Inferior parietal cortex (tissue), 1 donor: ENCODE measurements at regions not wholly inside any gene's neighbourhood (a gene's known extent, or its start where the extent isn't known, plus 50 kb on each side); places are given as distances from the start of the nearest gene placed in this dataset.

Experiments used
- DNase-seq: peaks from one replicate; pipeline ENCODE4 v3.0.0-alpha.2; 2016; ENCODE audit errors: extremely low spot score

DNA sequence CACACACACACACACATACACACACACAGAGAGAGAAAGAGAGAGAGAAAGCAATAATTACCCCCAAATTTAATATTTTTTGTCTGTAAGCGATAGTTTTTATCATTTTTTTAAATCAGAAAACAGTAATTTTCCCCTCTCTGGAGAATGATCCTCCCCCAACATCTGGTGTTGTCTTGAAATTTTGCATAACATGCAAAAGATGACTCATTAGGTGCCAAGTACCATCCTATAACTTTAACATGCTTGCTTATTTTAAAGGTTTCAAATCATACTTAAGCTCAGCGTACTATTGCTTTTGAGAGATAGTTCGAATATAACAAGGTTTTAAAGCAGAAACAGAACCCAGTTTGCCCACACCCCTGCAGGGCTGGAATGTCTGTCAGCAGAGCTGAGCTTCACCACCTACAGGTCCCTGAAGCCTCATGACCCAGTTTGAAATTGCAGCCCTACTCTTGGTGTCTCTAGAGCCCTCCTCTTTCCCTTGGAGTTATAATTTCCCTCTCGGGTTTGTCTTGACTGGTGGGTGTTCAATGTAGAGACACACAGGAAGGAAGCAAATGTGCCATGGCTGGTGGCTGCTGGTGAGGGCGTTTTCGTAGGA lies 175.0 kb upstream of the HS3ST1 start:
- no peak for DNase-seq

DNA sequence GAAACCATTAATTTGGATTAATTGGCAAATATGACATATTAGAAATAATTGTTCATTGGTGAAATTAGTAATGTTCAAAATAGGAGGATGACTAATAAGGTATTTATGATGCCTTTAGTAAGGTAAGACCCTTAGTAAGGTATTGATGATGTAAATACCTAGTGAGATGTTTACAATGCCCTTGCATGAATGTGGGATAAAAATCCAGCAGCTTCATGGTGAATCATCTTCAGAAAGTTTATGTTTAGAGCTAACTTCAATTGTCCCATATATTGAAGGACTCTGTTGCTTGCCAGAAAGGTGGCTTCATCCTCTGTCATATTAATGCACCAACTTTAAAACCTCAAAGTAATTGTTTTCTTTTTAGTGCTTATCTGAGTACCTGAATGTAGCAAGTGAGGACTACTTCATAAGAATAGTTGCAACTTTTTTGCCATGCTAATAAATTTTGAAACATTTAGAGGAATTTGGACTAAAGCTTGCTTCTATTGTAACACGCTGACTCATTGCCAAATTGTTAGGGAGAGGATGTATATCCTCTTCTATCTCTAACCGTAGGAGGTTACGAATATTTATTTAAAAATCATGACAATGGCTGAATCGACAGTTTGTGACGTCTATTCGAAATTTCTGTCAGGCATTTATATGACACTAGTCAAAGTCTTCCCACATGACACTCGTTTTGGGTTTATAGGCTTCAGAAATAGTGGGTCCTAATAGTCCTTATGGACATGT lies 174.1 kb upstream of the HS3ST1 start:
- DNase-seq: no peak

DNA sequence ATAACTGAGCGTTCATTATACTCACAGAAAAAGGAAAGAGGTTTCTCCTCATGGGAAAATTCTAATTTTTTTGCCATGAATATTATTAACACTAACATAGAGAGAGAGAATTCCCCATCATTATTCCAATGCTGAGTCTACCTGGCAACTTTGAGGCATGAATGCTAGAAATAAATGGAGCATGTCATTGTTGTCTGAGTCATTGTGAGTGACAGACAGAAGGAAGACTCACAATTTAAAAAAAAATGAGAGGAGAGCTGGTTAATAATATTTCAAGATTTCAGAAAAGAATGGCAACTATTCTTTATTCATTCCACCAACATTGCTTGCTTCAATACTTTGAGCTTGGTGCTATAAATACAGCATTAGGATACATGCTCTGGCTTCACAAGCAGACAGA lies 170.4 kb upstream of the HS3ST1 start:
- DNase-seq: no peak

DNA sequence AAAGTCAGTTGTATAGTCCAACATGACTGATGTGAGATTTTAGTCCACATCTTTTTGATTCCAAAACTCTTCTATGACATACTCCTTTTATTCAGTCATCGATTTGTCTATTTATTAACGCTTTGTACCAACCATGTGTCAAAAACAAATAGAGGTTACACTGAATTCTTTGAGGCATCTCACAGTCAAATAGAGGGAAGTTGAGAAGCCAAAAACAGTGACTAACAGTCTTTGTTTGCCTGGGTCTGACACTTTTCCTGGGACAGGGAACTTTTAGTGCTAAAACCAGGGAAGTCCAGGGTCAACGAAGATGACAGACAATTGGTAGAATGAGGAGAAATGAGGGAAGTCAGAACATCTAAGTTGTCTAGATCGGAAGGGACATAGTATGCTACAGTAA lies 169.9 kb upstream of the HS3ST1 start:
- DNase-seq: no peak

DNA sequence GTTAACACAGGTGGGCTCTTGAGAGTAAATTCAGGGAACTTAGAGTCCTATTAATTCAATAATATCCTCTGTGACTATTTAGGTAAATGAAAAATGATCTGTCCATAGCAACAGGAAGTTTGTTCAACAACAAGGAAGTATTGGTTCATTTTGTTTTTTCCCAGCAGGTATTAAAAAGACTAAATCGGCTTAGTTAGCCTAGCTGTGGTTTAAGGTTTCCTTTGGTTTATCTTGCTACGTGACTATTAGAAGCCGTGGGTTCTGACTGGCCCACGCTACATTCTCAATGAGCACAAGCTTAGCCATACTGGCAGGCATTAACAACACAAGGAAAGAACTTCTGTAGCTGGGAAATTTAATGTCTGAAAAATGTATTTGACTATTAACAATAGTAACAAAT lies 168.8 kb upstream of the HS3ST1 start:
- no peak for DNase-seq

DNA sequence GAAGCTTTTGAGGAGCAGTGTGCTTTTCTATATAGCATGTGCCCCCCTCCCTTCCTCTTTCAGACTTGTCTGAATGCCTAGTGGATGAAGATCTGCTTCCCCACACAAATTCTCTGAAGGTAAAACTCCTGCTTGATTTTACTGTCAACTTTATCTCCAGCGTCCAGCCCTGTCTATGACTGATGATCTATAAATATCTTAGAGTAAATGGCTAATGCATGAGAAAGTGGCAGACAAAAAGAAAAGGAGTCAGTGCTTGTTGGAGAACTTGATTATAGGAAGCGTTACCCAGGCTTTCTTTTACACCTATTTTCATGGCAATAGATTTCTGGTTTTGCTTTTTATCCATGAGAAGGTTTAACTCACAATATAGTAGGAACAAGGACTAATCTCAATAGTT lies 168.3 kb upstream of the HS3ST1 start:
- DNase-seq: no peak

DNA sequence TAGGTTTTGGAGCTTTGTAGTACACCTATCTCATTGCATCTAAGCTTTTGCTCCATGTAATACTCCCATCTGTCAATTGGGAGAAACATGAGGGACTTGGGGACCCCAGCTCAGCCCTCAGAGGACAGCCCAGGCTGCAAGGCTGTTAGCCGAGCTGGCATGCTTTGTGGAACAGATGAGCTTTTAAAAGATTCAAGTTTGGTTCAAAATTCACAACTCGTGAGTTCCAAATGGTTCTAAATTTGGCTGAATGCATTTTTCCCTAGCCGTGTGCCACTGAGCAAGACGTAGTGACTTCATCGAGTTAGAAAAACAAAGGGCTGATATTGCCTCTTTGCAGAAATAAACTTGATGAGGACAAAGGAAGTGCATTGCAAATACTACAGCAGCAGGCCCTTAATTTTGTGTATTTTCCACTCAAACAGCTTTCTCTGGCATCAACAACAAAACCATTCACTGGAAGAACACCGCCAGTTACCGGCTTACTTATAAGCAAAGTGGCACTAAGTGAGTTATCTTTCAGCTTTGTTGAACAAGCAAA lies 165.0 kb upstream of the HS3ST1 start:
- peak; percentile 45 for DNase-seq

DNA sequence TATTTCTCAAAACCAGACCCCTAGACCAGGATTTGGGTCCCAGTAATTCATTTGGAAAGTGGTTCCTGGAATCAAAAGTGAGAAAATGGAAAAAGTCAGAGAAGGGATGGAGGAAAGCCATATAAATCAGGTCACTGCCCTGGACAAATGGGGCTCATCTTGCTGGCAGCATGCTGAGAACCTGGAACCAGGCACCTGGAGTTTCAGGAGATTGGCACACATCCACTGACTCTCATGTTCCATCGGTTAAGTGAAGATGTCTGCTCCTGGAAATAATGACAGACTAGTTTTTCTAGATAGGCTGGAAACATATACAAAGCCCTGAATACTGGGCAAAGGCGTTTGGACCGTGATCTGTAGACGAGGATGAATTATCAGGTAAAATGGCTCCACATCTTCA lies 163.6 kb upstream of the HS3ST1 start:
- DNase-seq: no peak

DNA sequence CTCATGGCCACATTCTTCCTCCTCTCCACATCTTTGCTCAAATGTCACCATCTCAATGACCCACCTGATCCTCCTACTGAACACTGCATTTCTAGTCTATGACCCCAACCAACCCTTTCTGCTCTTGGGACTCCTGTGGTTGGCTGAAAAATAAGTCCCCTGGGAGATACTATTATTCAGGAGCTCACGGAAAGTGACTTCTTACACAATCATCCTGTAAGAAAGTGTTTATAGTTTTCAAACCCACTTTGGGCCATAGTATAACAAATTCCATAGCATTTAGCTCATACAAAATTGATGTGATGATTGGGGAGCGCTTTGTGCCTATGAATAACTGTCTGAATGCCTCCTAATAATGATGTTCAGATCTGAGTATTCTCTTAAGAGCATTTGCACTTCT lies 161.4 kb upstream of the HS3ST1 start:
- no peak for DNase-seq

DNA sequence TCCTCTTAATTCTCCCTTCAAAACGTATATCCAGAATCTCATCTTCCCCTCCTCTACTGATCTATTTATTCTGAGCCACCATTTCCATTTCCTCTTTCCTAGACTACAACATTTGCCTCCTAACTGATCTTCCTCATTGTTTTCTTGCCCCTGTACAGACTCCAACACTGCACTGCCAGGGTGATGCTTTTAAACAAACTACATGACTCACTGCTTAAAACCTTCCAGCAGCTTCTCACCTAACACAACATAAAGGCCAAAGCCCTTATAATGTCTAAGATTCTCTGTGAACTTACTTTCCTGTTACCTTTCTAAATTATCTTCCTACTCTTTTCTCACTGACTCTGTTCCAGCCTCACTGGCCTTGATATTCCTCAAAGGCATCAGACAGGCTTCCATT lies 161.0 kb upstream of the HS3ST1 start:
- DNase-seq: no peak

DNA sequence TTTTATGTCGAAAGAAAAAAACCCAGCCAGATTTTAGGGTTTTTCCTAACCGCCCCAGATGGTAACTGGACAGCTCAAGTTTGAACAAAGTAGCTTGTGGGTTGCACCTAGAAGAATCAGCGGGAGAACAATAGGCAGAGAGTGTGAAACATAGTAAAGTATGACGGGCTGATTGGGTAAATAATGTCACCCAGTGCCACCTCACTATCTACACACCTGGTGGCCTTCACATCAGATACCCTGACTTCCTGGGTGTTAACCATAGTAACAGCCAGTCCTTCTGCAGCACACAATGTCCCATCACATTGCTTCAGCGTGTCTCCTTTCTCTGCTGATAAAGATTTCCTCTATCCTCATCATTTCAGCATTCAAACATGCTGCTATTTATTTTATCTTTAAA lies 159.1 kb upstream of the HS3ST1 start:
- DNase-seq: no peak

DNA sequence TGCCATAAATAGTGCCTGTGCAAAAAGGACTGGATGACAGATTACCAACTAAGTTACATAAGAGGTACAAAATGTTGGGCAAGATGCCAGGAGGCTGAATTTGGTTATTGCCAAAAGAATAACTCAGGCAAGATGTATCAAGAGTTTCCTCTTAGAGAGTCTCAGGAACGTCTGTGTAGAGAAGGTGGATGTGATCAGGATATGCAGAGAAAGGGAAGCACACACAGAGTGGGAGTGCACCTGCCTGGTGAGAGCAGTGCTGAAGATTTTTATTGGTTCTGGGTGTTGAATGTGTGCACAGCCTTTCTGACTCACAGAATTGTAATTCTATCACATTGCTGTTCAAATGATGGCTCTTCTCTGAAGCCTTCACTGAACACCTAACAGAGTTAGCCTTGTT lies 156.8 kb upstream of the HS3ST1 start:
- DNase-seq: peak; percentile 66

DNA sequence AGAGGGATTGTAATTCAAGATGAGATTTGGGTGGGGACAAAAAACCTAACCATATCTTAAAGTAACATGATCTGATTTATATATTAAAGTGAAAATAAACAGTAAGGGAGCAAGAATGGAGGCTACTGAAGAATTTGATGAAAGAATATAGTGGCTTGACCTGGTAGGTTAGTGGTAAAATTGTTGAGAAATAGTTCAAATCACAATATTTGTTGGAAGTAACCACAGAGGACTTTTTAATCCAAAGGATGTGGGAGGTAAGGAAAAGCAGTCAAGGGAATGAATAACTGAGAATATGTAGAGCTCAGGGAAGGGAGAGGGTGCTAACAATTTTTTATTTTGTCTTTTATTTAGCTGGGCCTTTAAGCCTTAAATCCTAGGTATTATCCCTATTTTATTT lies 139.8 kb upstream of the HS3ST1 start:
- DNase-seq: no peak

DNA sequence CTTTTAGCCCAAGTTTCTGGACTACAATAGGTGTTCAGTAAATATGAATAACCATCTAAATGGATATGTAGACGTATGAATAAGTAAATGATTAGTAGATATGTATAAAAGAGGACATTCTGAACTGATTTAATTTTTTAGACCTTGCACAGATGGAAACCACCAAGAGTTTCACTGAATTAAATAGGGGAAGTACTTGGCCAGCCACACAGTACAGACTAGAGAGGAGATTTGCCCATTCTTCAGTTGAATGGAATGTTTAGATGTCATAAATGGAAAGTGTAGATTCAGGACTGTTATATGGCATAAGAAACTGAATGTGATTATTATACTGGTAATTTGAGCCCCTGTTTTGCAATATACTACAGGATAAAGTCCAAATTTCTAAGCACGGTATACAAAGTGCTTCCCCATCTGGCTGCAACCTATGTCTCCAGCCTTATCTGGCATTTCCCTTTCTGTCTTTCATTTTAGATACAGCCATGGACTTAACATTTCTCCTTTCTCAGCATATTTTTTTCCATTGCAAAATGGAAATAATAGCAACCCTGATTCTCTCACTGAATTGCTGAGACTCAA lies 137.8 kb upstream of the HS3ST1 start:
- no peak for DNase-seq

DNA sequence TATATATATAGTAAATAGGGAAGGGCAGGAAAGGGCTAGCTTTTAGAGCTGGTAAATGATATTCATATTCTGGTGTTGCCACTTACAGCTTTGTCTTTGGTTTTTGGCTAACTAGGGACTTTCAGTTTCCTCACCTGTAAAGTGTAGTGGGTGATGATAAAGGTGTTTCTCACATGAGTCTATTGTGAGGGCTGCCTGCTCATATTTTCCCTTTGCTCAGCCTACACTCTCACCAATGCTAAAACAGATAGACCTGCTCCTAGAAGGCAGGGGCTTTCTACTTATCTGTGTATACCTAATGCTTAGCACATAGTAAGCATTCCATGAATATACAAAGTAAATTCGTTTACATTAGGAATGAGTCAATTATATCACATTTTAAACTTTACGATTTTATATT lies 137.2 kb upstream of the HS3ST1 start:
- DNase-seq: no peak

DNA sequence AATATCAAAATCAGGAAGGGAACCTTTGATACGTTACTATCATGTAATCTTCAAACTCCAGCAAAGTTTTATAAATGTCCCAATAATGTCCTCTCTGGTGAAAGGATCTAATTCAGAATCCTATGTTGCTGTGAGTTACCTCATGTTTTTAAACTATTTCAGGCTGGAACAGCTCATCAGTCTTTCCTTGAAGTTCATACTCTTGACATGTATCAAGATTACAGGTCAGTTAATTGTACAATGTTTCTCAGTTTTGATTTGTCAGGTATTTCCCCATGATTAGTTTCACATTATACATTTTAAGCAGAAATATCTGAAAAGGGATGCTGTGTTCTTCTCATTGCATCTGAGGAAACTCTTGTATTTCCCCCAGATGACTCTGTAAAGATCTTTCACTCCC lies 136.5 kb upstream of the HS3ST1 start:
- DNase-seq: no peak

DNA sequence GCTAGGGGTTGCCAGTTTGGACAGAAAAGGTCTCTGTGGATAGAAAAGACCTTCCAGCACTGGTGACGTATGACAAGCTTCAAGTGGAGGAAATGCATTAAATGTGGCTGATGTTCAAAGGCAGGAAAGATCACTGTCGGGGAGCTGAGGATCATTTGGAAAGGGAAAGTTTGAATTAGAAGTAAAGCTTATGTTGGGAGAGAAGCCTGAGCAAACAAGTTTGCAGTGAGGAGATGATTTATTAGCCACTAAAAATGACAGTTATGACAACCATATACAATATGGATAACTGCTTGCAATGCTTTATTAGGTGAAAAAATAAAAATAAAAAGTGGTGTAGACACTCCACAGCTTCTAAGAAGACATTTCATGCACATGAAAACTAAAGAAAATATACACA lies 135.3 kb upstream of the HS3ST1 start:
- DNase-seq: no peak

DNA sequence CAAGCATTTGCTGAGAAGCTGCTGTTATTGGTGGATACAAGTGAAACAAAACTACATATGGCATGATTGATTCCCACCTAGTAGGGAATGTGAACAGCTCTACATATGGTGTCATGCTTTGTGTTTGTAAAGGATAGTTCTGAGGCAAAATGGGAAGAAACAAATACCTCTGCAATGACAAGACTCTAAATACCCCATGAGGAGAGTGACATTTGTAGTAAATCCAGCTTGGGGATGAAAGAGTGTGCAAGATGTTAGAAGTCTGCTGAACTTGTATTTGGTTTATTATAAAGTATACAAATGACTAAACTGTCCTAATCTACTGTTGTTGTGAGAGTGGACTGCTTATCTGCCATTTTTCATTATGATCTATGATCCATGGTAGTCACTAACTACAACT lies 120.8 kb upstream of the HS3ST1 start:
- no peak for DNase-seq

DNA sequence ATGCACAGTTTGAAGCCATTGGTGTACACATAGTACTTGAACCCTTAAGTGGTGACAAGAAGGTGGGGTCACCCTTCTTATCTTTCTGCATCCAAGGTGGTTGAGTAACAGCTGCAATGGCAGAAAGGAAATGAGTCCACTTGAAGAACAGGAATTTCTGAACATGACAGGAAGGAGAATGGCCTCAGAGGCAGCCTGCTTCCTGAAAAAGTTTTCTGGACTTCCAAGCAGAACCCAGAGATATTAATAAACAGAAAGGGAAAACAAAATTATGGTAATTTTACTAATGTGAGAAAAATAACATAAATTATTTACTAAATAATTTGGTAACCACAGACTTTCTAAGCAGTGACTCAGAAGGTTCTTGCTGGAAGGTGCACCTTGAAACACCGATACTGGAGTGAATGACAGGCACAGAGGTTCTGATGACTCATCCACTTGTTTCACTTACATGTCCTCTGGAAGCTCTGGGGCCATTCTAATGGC lies 119.9 kb upstream of the HS3ST1 start:
- no peak for DNase-seq

DNA sequence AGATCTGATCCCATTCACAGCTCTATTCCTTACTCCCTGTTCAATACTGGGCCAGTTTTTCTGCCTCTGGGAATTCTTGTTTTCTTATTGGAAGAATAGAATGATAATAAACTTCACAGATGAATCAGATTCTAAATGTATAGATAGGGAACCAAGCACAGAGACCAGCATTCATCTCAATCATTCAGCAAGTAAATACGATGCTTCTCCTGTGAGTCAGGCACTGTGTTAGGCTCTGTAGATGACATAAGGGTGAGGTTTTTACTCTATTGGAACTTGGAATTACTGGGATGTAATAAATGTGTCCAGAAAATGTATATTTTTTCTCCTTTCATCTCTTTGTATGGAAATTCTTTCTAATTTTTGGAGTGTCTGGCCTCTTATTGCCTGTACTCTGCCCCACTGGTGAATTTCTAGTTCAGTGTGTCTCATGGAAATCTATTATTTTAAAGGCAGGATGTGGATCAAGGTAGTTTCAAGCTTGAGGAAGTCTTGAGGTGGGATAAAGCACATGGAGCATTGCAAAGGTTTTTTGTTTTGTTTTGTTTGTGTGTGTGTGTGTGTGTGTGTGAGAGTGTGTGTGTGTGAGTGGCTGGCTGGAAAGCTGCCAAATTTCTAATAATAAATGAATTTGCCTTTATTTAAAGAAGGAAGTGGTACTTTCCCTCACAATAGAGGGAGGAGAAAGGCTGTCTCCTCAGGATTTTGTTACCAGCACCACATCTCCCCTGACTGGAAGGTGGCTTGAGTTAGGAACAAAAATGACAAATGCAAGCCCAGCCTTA lies 117.9 kb upstream of the HS3ST1 start:
- DNase-seq: no peak

DNA sequence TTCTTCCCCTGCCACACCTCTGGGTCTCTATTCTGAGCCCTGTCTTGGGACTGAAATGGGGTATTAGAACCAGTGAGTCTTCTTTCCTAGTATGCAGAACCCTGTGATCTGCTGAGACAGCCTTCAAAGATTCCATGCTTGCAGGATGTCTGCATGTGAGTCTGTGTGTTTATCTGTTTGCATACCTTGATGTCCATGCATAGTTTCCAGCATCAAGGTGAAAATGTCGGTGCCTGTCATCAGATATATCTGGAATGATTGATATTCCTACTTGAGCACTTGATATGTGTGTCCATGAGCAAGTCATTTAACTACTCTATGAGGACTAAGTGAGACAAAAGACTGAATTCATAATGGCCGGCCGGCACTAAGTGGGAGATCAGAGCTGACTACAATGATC lies 117.0 kb upstream of the HS3ST1 start:
- DNase-seq: no peak

DNA sequence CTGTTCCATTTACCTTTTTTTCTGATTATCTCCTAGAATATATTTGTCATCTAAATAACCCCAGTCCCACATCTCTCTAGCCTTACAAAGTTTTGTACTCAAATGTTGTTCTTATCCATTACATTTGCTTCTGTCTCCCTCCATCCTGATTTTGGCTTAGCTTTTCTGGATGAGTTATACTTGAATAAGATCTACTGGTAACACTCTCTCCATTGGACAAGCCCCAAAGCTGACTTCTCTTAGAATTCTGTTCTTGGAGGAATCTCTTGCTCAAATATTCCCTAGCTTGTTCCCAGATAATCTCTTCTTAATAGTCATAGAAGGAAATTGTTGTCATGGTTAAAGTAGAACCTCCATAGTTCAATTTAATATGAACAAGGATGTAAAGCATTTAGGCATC lies 115.5 kb upstream of the HS3ST1 start:
- no peak for DNase-seq
